ENCODE measurements at regions not wholly inside any gene's neighbourhood (a gene's known extent, or its start where the extent isn't known, plus 50 kb on each side); places are given as distances from the start of the nearest gene placed in this dataset.
"Not testable (repeated sequence)": the region's sequence is repeated elsewhere in the genome, so short reads cannot be mapped to it uniquely, and the experiment has no call there.

DNA sequence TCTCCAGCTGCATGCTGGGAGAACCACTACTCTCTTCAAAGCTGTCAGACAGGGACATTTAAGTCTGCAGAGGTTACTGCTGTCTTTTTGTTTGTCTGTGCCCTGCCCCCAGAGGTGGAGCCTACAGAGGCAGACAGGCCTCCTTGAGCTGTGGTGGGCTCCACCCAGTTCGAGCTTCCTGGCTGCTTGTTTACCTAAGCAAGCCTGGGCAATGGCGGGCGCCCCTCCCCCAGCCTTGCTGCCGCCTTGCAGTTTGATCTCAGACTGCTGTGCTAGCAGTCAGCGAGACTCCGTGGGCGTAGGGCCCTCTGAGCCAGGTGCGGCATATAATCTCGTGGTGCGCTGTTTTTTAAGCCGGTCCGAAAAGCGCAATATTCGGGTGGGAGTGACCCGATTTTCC, 215.0 kb downstream of the STIM2 start:
- H2AFZ ChIP-seq (ENCODE audit: low read depth); H3K9me2 ChIP-seq; H3F3A ChIP-seq (replicated peaks; ENCODE audit: insufficient read depth); H3K27me3 ChIP-seq (ENCODE audit: insufficient read depth); H3K36me3 ChIP-seq (replicated peaks in 1 of 2; ENCODE audit: control insufficient read depth in 1 of 2, insufficient read depth in 2 of 2, low read length in 1 of 2); CTCF ChIA-PET; H3K79me2 ChIP-seq (ENCODE audit: insufficient read depth); DNase-seq; POLR2A ChIA-PET; H3K27ac ChIP-seq (ENCODE audit: low read depth in 2 of 2, low read length in 1 of 2); H3K4me1 ChIP-seq (ENCODE audit: control insufficient read depth in 1 of 2, insufficient read depth in 2 of 2, low read depth in 1 of 2, low read length in 1 of 2); H3K4me2 ChIP-seq; H3K9me3 ChIP-seq; H3K4me3 ChIP-seq (ENCODE audit: low read depth in 2 of 2, low read length in 1 of 2); H3K9ac ChIP-seq; H4K20me1 ChIP-seq (ENCODE audit: insufficient read depth): not testable (repeated sequence)
- WGBS (ENCODE audit: low lambda C conversion rate): 50% methylated on average over 8 of the region's 15 CpGs

GRCh38 chr4:27078934-27079455, 218.4 kb downstream of the STIM2 start:
- no peak for DNase-seq
- H3K9ac ChIP-seq: no peak overlapping the region
- peaks cover 10% of the 10 kb centered on the region; the same call in 1 of the 2 replicates for H3K27me3 ChIP-seq (ENCODE audit: insufficient read depth)

More at GRCh38 chr4:27078934-27079455, 218.4 kb downstream of the STIM2 start:
- Histone ChIP-seq H3K4me1 (ENCODE audit: control insufficient read depth in 1 of 2, insufficient read depth in 2 of 2, low read depth in 1 of 2, low read length in 1 of 2) (no peaks in the 10 kb centered on the region), H3K9me2 (no peaks in the 10 kb centered on the region), H3K9me3 (no peaks in the 10 kb centered on the region), H3K27ac (ENCODE audit: low read depth in 2 of 2, low read length in 1 of 2) (no peak overlapping the region), H3K36me3 (replicated peaks in 1 of 2; ENCODE audit: control insufficient read depth in 1 of 2, insufficient read depth in 2 of 2, low read length in 1 of 2) (no peaks in the 10 kb centered on the region), H3K79me2 (ENCODE audit: insufficient read depth) (no peaks in the 10 kb centered on the region), H3K4me3 (ENCODE audit: low read depth in 2 of 2, low read length in 1 of 2) (no peak overlapping the region), H4K20me1 (ENCODE audit: insufficient read depth) (no peaks in the 10 kb centered on the region), H3F3A (replicated peaks; ENCODE audit: insufficient read depth) (no peaks in the 10 kb centered on the region), H2AFZ (ENCODE audit: low read depth) (no peak overlapping the region), H3K4me2 (no peak overlapping the region)
- TF ChIP-seq FOXJ3 (CRISPR knock-in tag; IDR thresholded peaks at IDR 0.05) (no peak), TAF1 (IDR thresholded peaks at IDR 0.05; ENCODE audit: borderline replicate concordance, low read depth, low read length) (no peak), IRF3 (IDR thresholded peaks at IDR 0.05; ENCODE audit: low read depth, low read length) (no peak), POLR2AphosphoS5 (IDR thresholded peaks at IDR 0.05; ENCODE audit: low read depth, low read length) (no peak), RCOR1 (IDR thresholded peaks at IDR 0.05; ENCODE audit: low read length) (no peak), GATA2 (CRISPR knock-in tag; IDR thresholded peaks at IDR 0.05) (no peak), YY1 (IDR thresholded peaks at IDR 0.05; ENCODE audit: low read depth) (no peak), REST (IDR thresholded peaks at IDR 0.05; ENCODE audit: low read depth, low read length) (no peak), ELF1 (IDR thresholded peaks at IDR 0.05) (no peak), RAD21 (IDR thresholded peaks at IDR 0.05; ENCODE audit: low read length) (no peak), CHD2 (IDR thresholded peaks at IDR 0.05; ENCODE audit: low read length, partially characterized antibody) (no peak)
- ChIA-PET POLR2A (no interaction called here), CTCF (interaction anchor here (0.8 kb wide), 1 partner anchor 26 kb away, joined by 3 read pairs; no protein-coding TSS in a partner anchor)
- WGBS (ENCODE audit: low lambda C conversion rate): 0% methylated on average over 4 of the region's 4 CpGs

Measured in SK-N-SH (cell line).